ENCODE measurements at regions not wholly inside any gene's neighbourhood (a gene's known extent, or its start where the extent isn't known, plus 50 kb on each side); places are given as distances from the start of the nearest gene placed in this dataset.

- no peaks in the 10 kb centered on the region for H3K79me2 ChIP-seq (ENCODE audit: insufficient read depth, low read length)
- TF ChIP-seq CTCF (IDR thresholded peaks at IDR 0.05) = no peak
- peaks cover 12 to 14% of the 10 kb centered on the region in 2 donors for H3K4me1 ChIP-seq (ENCODE audit: control insufficient read depth in 1 of 2, insufficient read depth in 2 of 2, low read length in 2 of 2)
- Mint-ChIP-seq H3K27me3 (ENCODE audit: low read depth in 3 of 3) (peaks cover 0 to 1% (median 0%) of the 10 kb centered on the region in 3 donors), H3K9me3 (peaks cover 0 to 3% (median 0%) of the 10 kb centered on the region in 7 donors), H3K36me3 (no peaks in the 10 kb centered on the region), H3K27ac (no peak overlapping the region), H3K4me1 (peaks cover 27% of the 10 kb centered on the region), H3K4me3 (no peak overlapping the region)
- no peaks in the 10 kb centered on the region for H3K9me3 ChIP-seq (replicated peaks in 1 of 2; ENCODE audit: control insufficient read depth in 1 of 2, insufficient read depth in 1 of 2, low read length in 2 of 2)
- no peak overlapping the region for H3K9ac ChIP-seq (ENCODE audit: insufficient read depth, low read length, poor library complexity, severe bottlenecking)
- no peak overlapping the region for H3K27ac ChIP-seq (ENCODE audit: low read depth in 1 of 2, low read length in 2 of 2)
- H4K20me1 ChIP-seq (ENCODE audit: insufficient read depth, low read length) = no peaks in the 10 kb centered on the region
- WGBS (ENCODE audit: insufficient coverage) = 97% methylated on average over 9 of the region's 10 CpGs
- no peaks in the 10 kb centered on the region for H3K36me3 ChIP-seq (replicated peaks in 1 of 2; ENCODE audit: control insufficient read depth in 1 of 2, insufficient read depth in 2 of 2, low read length in 2 of 2)
- no peak for DNase-seq
- H3K27me3 ChIP-seq (ENCODE audit: control insufficient read depth in 2 of 2, insufficient read depth in 2 of 2, low read length in 2 of 2) = no peaks in the 10 kb centered on the region
- intact Hi-C loops (cut with micrococcal nuclease) = no loop called here
- no peak overlapping the region for H3K4me2 ChIP-seq (replicated peaks; ENCODE audit: extremely low read depth, low read length, poor library complexity, severe bottlenecking)
- H3K4me3 ChIP-seq (replicated peaks in 1 of 3; ENCODE audit: low read depth in 2 of 3, low read length in 3 of 3) = no peak overlapping the region
- no peak overlapping the region for H2AFZ ChIP-seq (ENCODE audit: insufficient read depth, low read depth, low read length, poor library complexity, severe bottlenecking)
Observed at GRCh38 chr5:81908044-81908443, 63.8 kb upstream of the ATG10 start.

GRCh38 chr5:81907012-81907635 is 64.7 kb upstream of the ATG10 start:
- Mint-ChIP-seq H3K4me1 (peaks cover 27% of the 10 kb centered on the region), H3K9me3 (peaks cover 0 to 3% (median 0%) of the 10 kb centered on the region in 7 donors), H3K27me3 (ENCODE audit: low read depth in 3 of 3) (peaks cover 0 to 1% (median 0%) of the 10 kb centered on the region in 3 donors), H3K36me3 (no peaks in the 10 kb centered on the region), H3K4me3 (no peak overlapping the region), H3K27ac (no peak overlapping the region)
- no peaks in the 10 kb centered on the region for H3K9me3 ChIP-seq (replicated peaks in 1 of 2; ENCODE audit: control insufficient read depth in 1 of 2, insufficient read depth in 1 of 2, low read length in 2 of 2)
- no peak for DNase-seq
- no peak overlapping the region for H2AFZ ChIP-seq (ENCODE audit: insufficient read depth, low read depth, low read length, poor library complexity, severe bottlenecking)
- H3K9ac ChIP-seq (ENCODE audit: insufficient read depth, low read length, poor library complexity, severe bottlenecking) = no peak overlapping the region
- H3K4me3 ChIP-seq (replicated peaks in 1 of 3; ENCODE audit: low read depth in 2 of 3, low read length in 3 of 3) = no peak overlapping the region
- no peaks in the 10 kb centered on the region for H3K36me3 ChIP-seq (replicated peaks in 1 of 2; ENCODE audit: control insufficient read depth in 1 of 2, insufficient read depth in 2 of 2, low read length in 2 of 2)
- H3K4me2 ChIP-seq (replicated peaks; ENCODE audit: extremely low read depth, low read length, poor library complexity, severe bottlenecking) = no peak overlapping the region
- peaks cover 12 to 14% of the 10 kb centered on the region in 2 donors for H3K4me1 ChIP-seq (ENCODE audit: control insufficient read depth in 1 of 2, insufficient read depth in 2 of 2, low read length in 2 of 2)
- H3K79me2 ChIP-seq (ENCODE audit: insufficient read depth, low read length) = no peaks in the 10 kb centered on the region
- H3K27me3 ChIP-seq (ENCODE audit: control insufficient read depth in 2 of 2, insufficient read depth in 2 of 2, low read length in 2 of 2) = no peaks in the 10 kb centered on the region
- no peaks in the 10 kb centered on the region for H4K20me1 ChIP-seq (ENCODE audit: insufficient read depth, low read length)
- H3K27ac ChIP-seq (ENCODE audit: low read depth in 1 of 2, low read length in 2 of 2) = no peak overlapping the region
- 100% methylated on average over 4 of the region's 4 CpGs for WGBS (ENCODE audit: insufficient coverage)
- intact Hi-C loops (cut with micrococcal nuclease) = no loop called here
- no peak for TF ChIP-seq CTCF (IDR thresholded peaks at IDR 0.05)
